ENCODE measurements at regions not wholly inside any gene's neighbourhood (a gene's known extent, or its start where the extent isn't known, plus 50 kb on each side); places are given as distances from the start of the nearest gene placed in this dataset.

DNA sequence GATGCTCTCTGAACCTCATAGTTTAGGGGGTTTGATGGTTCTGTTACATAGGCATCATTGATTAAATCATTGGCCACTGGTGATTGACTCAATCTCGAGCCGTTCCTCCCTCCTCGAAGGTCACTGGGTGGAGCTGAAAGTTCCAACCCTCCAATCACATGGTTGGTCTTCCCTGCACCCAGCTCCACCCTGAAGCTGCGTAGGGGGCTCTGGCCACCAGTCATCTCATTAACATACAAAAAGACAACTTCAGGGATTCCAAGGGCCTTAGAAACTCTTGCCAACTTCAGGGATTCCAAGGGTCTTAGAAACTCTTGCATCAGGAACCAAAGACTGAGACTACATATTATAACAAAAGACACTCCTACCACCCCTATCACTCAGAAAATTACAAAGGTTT, 306.5 kb upstream of the TNRC6C start:
- Histone ChIP-seq H3K27me3 (ENCODE audit: insufficient read depth, low read length) (peaks cover 27% of the 10 kb centered on the region), H3K4me1 (ENCODE audit: insufficient read depth, low read length) (peaks cover 10% of the 10 kb centered on the region), H3K27ac (ENCODE audit: low read depth, low read length) (no peak overlapping the region), H3K4me3 (ENCODE audit: insufficient read depth, low read length) (no peak overlapping the region), H3K4me2 (ENCODE audit: insufficient read depth, low read length) (no peak overlapping the region), H3K9me3 (ENCODE audit: low read depth, low read length) (no peaks in the 10 kb centered on the region), H3K79me2 (ENCODE audit: insufficient read depth, low read length) (no peaks in the 10 kb centered on the region), H2AFZ (ENCODE audit: low read length) (no peak overlapping the region), H4K20me1 (ENCODE audit: insufficient read depth, low read length) (no peaks in the 10 kb centered on the region), H3K36me3 (ENCODE audit: insufficient read depth, low read length) (no peaks in the 10 kb centered on the region)
- no peak for DNase-seq (ENCODE audit: insufficient read length, low spot score, missing footprints)
- TF ChIP-seq, protein P1, sequence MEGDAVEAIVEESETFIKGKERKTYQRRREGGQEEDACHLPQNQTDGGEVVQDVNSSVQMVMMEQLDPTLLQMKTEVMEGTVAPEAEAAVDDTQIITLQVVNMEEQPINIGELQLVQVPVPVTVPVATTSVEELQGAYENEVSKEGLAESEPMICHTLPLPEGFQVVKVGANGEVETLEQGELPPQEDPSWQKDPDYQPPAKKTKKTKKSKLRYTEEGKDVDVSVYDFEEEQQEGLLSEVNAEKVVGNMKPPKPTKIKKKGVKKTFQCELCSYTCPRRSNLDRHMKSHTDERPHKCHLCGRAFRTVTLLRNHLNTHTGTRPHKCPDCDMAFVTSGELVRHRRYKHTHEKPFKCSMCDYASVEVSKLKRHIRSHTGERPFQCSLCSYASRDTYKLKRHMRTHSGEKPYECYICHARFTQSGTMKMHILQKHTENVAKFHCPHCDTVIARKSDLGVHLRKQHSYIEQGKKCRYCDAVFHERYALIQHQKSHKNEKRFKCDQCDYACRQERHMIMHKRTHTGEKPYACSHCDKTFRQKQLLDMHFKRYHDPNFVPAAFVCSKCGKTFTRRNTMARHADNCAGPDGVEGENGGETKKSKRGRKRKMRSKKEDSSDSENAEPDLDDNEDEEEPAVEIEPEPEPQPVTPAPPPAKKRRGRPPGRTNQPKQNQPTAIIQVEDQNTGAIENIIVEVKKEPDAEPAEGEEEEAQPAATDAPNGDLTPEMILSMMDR (IDR thresholded peaks at IDR 0.05; ENCODE audit: extremely low read depth, low read depth, low read length), result no peak

DNA sequence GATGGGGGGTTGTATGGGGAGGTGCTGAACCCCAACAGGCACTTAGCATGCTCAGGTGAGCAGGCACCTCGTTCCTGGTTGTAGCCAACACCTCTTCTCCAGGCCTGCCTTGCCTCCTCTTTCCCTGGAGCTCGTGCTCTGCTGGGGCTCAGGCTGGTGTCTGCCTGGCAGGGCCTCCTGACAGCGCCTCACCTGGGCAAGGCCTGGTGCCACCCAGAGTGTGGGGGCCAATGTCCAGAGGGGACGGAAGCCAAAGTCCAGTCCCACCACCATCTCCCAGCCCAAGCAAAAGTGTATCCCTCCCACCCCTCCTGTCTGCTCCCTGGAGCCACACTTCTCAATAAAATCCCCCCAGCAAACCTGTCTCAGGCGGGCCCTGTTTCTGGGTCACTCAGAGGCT, 304.2 kb upstream of the TNRC6C start:
- Histone ChIP-seq H3K4me3 (ENCODE audit: insufficient read depth, low read length) (no peak overlapping the region), H3K36me3 (ENCODE audit: insufficient read depth, low read length) (no peaks in the 10 kb centered on the region), H4K20me1 (ENCODE audit: insufficient read depth, low read length) (no peaks in the 10 kb centered on the region), H3K4me1 (ENCODE audit: insufficient read depth, low read length) (peaks cover 9% of the 10 kb centered on the region), H3K9me3 (ENCODE audit: low read depth, low read length) (no peaks in the 10 kb centered on the region), H2AFZ (ENCODE audit: low read length) (no peak overlapping the region), H3K27ac (ENCODE audit: low read depth, low read length) (no peak overlapping the region), H3K79me2 (ENCODE audit: insufficient read depth, low read length) (no peaks in the 10 kb centered on the region), H3K4me2 (ENCODE audit: insufficient read depth, low read length) (no peak overlapping the region), H3K27me3 (ENCODE audit: insufficient read depth, low read length) (peaks cover 41% of the 10 kb centered on the region)
- TF ChIP-seq, protein P1 (IDR thresholded peaks at IDR 0.05; ENCODE audit: extremely low read depth, low read depth, low read length), result no peak
- DNase-seq (ENCODE audit: insufficient read length, low spot score, missing footprints), result peak; percentile 35

- no peaks in the 10 kb centered on the region for H4K20me1 ChIP-seq (ENCODE audit: insufficient read depth, low read length)
- DNase-seq (ENCODE audit: insufficient read length, low spot score, missing footprints), result peak; percentile 35
- H2AFZ ChIP-seq (ENCODE audit: low read length), result no peak overlapping the region
- no peak overlapping the region for H3K4me2 ChIP-seq (ENCODE audit: insufficient read depth, low read length)
- TF ChIP-seq, protein P1 (IDR thresholded peaks at IDR 0.05; ENCODE audit: extremely low read depth, low read depth, low read length), result no peak
- no peak overlapping the region for H3K4me3 ChIP-seq (ENCODE audit: insufficient read depth, low read length)
- H3K36me3 ChIP-seq (ENCODE audit: insufficient read depth, low read length), result no peaks in the 10 kb centered on the region
- no peaks in the 10 kb centered on the region for H3K9me3 ChIP-seq (ENCODE audit: low read depth, low read length)
- peaks cover 5% of the 10 kb centered on the region for H3K4me1 ChIP-seq (ENCODE audit: insufficient read depth, low read length)
- H3K27ac ChIP-seq (ENCODE audit: low read depth, low read length), result no peak overlapping the region
- no peaks in the 10 kb centered on the region for H3K79me2 ChIP-seq (ENCODE audit: insufficient read depth, low read length)
- H3K27me3 ChIP-seq (ENCODE audit: insufficient read depth, low read length), result peaks cover 41% of the 10 kb centered on the region
These were observed 303.7 kb upstream of the TNRC6C start for GRCh38 chr17:77654850-77655249.

GRCh38 chr17:77656054-77656453, 302.4 kb upstream of the TNRC6C start:
- no peak overlapping the region for H3K4me3 ChIP-seq (ENCODE audit: insufficient read depth, low read length)
- H3K27me3 ChIP-seq (ENCODE audit: insufficient read depth, low read length), result peaks cover 45% of the 10 kb centered on the region
- TF ChIP-seq, protein P1 (IDR thresholded peaks at IDR 0.05; ENCODE audit: extremely low read depth, low read depth, low read length), result no peak

More at GRCh38 chr17:77656054-77656453, 302.4 kb upstream of the TNRC6C start:
- no peaks in the 10 kb centered on the region for H3K4me1 ChIP-seq (ENCODE audit: insufficient read depth, low read length)
- H3K4me2 ChIP-seq (ENCODE audit: insufficient read depth, low read length), result no peak overlapping the region
- no peaks in the 10 kb centered on the region for H3K36me3 ChIP-seq (ENCODE audit: insufficient read depth, low read length)
- DNase-seq (ENCODE audit: insufficient read length, low spot score, missing footprints), result no peak
- no peak overlapping the region for H3K27ac ChIP-seq (ENCODE audit: low read depth, low read length)
- H3K79me2 ChIP-seq (ENCODE audit: insufficient read depth, low read length), result no peaks in the 10 kb centered on the region
- H3K9me3 ChIP-seq (ENCODE audit: low read depth, low read length), result no peaks in the 10 kb centered on the region
- H2AFZ ChIP-seq (ENCODE audit: low read length), result no peak overlapping the region
- H4K20me1 ChIP-seq (ENCODE audit: insufficient read depth, low read length), result no peaks in the 10 kb centered on the region
